G401 (cell line): ENCODE measurements at regions not wholly inside any gene's neighbourhood (a gene's known extent, or its start where the extent isn't known, plus 50 kb on each side); places are given as distances from the start of the nearest gene placed in this dataset.
A peak's percentile ranks its signal among the peaks of the same experiment; 100 is the strongest.
"Not testable (repeated sequence)": the region's sequence is repeated elsewhere in the genome, so short reads cannot be mapped to it uniquely, and the experiment has no call there.

Source experiments
- DNase-seq: peaks from one replicate; pipeline ENCODE4 v3.0.0-alpha.2; 2015; ENCODE audit warnings: low spot score
- in situ Hi-C: cut with HindIII; loops from 2 replicates; pipeline ENCODE4 v1.10.0; 2016; ENCODE audit warnings: low sequenced_read_pairs, mixed read lengths

DNA sequence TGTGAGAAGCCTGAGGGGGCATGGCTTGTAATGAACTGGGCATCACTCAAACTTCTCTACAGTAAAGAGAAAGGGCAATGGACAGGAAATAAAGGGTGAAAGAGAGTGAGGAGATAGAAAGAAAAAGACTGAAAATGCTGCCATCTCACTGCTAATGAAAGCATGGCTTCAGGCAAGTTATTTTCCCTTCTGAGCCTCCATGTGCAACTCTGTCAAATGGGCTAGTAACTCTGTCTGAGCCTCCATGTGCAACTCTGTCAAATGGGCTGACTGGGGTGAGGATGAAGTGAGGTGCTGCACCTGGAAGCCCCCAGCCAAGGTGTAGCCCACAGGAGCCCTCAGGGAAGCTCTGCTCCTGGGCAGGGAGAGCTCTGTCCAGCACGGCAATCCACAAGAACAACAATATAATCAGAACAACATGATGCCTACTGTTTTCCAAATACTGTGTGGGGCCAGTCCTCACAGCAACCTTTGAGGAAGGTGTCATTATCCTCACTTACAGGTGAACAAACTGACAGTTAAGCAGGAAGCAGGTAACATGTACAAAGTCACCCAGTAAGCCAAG is 73.8 kb upstream of the XPA start:
- DNase-seq, result no peak
- in situ Hi-C loops, result no loop called here

DNA sequence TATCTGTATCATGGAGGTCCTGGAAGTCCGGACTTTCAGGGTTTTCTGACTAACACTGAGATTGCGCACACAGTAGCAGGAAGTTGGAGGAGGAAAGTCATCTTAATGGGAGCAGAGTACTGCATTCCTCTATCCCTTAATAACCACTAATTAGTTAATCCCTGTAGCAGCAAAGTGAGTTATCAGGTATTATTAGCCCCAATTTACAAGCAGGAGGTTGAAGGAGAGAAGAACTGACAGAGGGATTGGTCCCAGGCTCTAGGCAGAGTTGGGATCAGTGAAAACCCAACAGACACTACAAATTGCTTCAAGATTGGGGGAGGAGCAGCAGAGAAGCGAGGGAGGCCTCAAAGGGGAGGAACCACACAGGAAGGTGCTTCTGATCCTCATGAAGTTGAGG is 74.5 kb upstream of the XPA start:
- DNase-seq, result no peak
- in situ Hi-C loops, result no loop called here

DNA sequence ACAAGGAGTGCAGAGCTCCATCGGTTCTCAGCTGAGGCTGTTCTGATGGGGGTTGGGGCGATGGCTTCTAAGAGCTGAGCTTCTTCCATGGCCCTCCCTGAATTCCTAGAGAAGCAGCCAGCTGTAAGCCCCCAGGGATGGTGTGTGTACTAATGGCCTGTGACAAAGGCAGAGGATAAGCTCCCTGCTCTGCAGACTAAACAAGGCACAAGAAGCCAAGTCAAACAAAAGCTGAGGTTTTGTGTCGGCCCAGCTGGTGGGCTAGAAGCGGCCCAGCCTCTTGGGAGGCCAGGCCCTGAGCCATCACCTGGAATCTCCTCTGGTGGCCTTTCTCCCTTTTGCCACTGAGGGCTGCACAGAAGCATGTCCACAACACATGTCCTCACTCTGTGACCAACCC is 75.0 kb upstream of the XPA start:
- no peak for DNase-seq
- in situ Hi-C loops, result no loop called here

DNA sequence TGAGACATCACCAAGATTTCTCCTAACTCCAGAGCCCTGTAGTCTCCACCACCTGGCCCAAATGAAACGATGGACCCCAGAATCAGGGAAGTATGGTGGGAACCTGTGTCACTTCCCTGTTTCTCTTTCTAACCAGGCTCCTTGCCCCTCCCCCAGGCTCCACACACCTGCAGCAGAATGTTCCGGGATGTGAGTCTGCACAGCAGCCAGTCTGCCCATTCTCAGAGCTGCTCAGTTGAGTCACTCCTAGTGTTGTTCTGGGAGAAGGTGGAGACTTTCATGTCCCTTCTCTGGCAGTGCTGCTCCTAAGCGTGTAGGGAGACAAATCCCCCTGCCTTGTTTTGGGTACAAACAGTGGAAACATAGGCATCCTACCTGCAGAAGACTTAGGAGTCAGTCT is 76.0 kb upstream of the XPA start:
- in situ Hi-C loops, result no loop called here
- no peak for DNase-seq

DNA sequence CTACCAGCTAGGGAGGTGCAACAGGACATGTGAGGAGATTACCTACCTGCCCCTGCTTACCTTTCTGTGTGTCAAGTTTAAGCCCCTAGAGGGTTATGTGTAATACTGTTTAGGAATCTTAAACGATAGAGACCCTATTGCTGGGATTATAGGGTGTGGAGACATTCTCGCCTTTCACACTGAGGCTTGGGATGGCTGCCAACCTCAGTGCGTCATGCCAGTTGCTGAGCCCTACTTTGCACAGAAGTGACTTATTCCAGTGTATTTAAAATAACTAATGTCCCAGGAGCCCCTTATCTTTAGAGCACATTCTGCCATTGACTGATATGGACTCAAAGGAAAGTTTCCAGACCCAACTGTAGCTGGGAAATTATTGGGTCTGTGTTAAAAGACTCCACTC is 76.6 kb upstream of the XPA start:
- in situ Hi-C loops, result no loop called here
- DNase-seq, result no peak

DNA sequence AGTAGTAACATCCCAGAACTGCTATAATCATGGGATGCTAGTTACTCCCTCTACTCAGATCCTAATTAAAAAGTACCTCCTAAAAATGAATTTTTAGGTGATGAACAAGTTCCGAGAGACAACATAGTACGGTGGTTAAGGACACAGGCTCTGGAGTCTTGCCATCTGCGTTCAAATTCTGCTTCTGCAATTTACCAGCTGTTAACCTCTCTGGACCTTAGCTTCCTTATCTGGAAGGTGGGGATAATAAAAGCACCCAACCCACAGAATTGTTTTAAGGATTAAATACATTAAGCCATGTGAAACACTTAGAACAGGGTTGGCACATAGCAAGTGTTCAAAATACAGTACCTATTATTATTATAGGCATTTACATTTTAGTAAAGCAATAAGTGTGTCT is 77.5 kb upstream of the XPA start:
- in situ Hi-C loops, result no loop called here
- no peak for DNase-seq

DNA sequence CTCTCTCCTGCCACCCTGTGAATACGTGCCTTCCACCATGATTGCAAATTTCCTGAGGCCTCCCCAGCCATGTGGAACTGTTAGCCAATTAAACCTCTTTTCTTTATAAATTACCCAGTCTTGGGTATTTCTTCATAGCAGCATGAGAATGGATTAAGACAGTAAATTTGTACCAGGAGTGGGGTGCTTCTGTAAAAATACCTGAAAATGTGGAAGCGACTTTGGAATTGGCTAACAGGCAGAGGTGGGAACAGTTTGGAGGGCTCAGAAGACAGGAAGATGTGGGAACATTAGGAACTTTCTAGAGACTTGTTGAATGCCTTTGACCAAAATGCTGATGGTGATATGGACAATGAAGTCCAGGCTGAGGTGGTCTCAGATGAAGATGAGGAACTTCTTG is 74.3 kb upstream of the FOXE1 start:
- in situ Hi-C loops, DNase-seq: not testable (repeated sequence)

DNA sequence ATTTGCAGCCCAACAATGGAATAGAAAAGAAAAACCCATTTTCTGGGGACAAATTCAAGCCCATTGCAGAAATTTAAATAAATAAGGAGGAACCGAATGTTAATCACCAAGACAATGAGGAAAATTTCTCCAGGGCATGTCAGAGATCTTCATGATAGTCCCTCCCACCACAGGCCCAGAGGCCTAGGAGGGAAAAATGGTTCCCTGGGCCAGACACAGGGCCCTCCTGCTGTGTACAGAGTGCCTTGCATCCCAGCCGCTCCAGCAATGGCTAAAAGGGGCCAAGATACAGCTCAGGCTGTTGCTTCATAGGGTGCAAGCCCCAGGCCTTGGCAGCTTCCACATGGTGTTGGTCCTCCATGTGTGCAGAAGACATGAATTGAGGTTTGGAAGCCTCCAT is 73.4 kb upstream of the FOXE1 start:
- in situ Hi-C loops, result no loop called here
- no peak for DNase-seq

DNA sequence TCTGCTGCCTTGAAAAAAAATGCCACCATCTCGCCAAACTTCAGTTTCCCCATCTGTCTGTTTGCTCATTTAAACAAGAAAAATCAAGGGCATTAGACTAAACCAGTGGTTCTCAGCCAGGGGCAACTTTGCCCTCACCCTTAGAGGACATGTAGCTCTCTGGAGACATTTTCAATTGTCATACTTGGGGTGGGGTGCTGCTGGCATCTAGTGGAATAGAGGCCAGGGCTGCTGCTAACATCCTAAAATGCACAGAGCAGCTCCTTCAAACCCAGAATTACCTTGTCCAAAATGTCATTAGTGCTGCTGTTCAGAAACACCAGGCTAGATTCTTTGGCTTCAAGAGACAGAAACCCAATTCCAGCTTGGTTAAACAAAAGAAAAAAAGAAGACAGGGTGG is 71.1 kb upstream of the FOXE1 start:
- DNase-seq, result no peak
- in situ Hi-C loops, result no loop called here

DNA sequence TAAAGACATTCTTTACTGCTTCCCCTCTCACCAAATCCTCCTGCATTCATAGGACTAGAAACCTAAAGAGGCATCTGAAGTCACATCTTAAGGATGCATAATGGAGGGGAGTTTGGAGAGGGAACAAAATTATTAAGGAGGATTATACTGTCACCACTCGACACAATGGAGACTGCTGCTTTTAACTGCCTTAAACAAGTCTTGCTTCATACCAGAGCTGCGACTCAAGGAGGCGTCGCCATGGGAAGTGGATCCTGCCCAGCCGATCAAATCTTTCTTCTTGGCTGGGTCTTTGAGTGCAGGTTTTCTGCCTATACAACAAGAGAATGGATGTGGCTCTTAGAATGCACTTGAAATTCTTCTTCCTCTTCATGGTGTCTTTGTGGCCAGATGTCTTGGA is 66.7 kb upstream of the FOXE1 start:
- in situ Hi-C loops, result no loop called here
- DNase-seq, result no peak

DNA sequence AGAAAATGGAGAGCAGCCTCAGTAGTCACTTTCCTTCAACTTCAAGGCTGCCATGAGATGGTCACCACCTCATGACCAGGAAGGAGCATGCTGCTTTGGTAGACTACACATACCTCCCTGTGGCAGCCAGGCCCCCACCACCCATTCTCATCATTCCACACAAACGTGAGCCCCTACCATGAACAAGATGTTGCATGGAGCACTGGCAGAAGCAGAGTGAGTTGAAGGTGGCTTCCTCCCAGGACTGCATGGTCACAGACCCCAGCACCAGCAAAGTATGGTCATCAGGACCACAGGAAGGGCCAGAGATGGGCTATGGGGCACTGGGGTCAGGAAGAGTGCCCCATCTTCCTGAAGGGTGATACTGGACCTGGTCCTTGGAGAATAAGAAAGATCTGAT is 65.5 kb upstream of the FOXE1 start:
- in situ Hi-C loops, result no loop called here
- DNase-seq, result no peak

DNA sequence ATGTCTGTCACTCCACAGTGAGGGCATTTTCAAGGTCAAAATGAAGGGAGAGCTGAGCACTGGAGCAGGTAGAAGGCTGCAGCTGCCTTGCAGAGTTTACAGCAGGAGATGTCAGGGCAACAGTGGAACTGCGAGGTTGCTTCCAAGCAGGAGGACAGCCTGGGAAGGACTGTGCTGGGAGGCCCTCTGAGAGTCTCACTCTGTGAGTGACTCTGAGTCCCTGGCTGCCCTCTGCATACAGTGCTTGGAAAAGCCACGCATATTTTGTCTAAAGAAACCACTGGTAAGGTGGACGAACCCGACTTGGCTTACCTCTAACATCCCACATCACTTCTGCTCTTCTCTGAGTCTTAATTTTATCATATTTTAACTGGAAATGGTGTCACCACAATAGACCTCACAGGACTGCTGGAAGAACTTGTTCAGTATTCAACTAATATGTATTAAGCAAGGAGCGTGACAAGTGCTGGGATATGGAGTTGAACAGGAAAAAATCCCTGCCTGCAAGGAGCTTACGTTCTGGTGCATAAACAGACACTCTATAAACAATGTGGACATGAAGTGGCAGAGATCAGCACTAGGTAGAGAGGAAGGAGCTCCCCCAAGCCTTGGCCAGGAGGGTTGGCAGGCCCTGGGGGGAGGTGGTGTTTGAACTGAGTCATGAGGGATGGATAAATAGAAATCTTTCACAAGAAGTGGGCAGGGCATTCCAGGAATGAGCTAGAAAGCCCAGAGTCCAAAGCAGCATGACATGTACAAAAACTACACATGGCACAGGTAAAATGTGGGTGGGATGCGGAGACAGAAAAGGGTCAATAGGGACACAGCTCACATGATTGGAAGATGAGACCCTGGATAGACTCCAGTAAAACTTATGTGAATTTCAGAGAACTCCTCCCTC is 64.0 kb upstream of the FOXE1 start:
- in situ Hi-C loops, result no loop called here
- DNase-seq, result no peak

DNA sequence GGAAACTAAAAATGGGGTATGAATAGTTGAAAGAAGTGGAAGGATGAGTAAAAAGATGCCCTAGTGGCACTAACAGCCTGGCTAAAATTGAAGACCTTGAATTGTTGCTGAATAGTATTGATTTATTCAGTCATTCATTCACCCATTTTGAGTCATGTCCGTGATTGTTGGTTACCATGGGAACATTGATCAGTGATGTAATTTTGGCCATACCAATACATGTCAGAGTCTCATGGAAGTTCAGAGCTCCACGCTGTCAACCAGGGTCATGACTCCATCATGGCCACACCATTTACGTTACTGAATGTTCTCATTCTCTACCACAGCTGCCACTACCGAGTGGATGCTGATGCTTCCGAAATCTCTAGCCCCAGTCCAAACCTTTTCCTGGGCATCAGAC is 62.5 kb upstream of the FOXE1 start:
- in situ Hi-C loops, result no loop called here
- no peak for DNase-seq

DNA sequence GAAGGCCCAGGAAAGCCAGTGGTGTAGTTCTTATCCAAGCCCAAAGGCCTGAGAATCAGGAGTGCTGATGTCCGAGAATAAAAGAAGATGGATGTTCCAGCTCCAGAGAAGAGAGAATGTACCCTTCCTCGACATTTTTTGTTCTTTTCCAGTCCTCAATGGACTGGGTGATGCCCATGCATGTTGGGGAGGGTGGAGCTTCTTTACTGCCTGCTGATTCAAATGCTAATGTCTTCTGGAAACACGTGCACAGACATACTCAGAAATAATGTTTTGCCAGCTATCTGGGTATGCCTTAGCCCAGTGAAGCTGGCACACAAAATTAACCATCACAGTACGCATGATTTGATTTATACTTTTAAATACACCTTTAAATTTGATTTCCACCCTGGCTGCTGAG is 61.5 kb upstream of the FOXE1 start:
- no peak for DNase-seq
- in situ Hi-C loops, result no loop called here

DNA sequence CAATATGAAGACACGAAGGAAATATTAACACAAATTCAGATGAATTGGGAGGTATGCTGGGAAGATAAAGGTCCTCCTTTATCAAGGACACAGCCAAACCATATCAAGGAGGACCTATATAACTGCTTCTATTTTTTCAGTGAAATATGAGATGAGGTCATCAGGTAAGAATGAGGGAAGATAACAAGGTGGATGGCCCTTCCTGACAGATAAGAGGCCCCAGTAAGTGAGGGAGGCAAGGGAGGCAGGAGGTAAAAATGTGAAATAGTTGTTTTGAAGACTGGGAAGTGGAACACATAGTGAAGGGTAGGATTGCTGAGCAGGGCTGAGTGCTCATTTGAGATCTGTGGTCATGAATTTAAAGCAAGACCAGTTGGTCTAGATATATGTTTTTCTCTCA is 60.0 kb upstream of the FOXE1 start:
- in situ Hi-C loops, result no loop called here

DNA sequence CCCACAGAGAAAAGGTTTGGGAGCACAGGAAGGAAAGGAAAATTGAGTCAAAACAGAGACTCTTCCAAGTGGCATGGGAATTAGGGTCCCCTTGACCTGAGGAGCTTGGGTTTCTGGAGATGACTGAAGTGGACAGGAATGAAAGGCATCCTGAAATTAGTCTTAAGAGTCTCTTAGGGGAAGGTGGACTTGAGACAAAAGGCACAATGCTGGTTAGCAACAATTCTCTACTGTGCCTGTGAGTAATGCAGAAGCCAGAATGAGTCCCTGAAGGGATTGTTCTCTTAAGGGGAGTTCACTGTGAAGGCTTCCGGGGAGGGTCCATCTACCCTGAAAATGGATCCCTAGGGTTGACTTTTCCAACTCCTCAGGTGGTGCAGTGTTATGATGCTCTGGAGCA is 58.4 kb upstream of the FOXE1 start:
- no peak for DNase-seq
- in situ Hi-C loops, result no loop called here

More for the DNA sequence above, 60.0 kb upstream of the FOXE1 start:
- no peak for DNase-seq

DNA sequence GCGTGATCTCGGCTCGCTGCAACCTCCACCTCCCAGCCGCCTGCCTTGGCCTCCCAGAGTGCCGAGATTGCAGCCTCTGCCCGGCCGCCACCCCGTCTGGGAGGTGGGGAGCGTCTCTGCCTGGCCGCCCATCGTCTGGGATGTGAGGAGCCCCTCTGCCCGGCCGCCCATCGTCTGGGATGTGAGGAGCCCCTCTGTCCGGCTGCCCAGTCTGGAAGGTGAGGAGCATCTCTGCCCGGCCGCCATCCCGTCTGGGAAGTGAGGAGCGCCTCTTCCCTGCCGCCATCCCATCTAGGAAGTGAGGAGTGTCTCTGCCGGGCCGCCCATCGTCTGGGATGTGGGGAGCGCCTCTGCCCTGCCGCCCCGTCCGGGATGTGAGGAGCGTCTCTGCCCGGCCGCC is 56.9 kb upstream of the FOXE1 start:
- in situ Hi-C loops, DNase-seq: not testable (repeated sequence)

DNA sequence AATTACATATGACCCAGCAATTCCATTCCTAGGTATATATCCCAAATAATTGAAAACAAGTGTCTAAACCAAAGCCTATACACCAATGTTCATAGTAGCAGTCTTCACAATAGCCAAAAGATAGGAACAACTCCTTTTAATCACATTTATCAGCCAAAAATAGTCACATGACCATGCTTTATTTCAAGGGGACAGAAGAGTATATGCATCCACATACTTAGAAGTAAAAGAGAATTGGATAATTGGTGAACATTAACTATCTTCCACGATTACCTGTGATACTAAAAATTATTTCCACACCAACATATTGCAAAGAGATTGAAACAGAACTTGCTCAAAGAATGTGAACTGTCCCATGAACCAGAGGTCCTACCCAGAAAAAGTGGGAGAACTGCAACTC is 51.8 kb upstream of the FOXE1 start:
- no peak for DNase-seq
- in situ Hi-C loops, result no loop called here

DNA sequence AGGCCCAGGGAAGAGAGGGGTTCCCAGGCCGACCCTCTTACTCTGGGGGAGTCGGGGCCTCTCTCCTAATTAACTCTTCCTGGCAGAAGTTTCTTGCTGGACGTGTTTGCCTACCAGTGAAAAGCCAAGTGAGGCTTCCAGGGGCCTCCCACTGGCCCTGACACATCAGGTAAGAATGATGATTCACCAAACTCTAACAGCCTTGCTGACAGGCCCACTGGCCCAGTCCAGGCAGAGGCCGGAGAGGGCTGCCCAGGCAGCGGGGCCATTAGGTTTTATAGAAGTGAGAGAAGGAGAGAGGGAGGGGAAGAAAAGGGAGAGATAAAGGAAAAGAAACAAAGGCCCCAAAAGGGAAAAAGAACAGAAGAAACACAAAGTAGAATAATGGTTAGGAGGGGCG is 50.8 kb upstream of the FOXE1 start:
- no peak for DNase-seq
- in situ Hi-C loops, result no loop called here

DNA sequence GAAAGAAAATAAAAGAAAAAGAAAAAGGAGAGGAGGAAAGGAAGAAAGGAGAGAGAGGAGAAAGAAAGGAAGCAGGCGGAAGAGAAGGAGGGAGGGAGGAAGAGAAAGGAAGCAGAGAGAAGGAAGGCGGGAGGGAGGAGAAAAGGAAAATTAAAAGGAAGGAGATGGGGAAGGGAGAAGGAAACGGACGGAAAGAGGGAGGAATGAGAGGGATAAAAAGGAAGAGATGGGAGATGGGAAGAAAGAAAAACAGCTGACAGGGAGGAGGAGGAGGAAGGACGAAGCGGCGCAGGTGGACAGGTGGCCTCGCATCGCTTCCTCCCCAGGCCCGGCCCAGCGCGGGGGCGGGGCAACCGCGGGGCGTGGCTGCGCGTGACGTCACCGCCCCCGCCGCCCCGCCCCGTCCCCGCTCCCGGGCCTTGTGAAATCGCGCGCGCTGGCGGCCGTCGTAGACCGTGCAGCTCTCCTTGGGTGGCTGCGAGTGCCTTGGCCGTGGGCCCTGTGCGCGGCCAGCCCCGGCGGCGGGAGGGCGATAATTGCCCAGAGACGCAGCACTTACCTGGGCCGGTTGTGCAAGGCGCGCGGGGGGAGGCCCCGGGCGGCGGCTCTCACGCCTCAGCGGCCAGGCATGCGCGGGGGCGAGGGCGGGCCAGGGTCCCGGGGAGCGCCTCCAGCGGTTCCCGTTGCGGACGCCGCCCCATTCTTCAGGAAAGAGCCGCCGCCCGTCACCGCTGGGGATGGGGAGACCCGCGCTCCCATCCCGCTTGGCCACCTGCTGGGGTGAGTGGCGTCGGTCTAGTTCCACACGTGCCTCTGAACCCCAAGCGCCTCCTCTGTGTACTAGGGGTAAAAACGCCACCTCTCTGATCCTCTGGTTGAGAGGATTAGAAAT is 49.6 kb upstream of the FOXE1 start:
- DNase-seq, result peak; percentile 80
- in situ Hi-C loops, result no loop called here
